ENCODE measurements at regions not wholly inside any gene's neighbourhood (a gene's known extent, or its start where the extent isn't known, plus 50 kb on each side); places are given as distances from the start of the nearest gene placed in this dataset.

- Histone ChIP-seq H3K9me3 (ENCODE audit: control insufficient read depth in 2 of 2, insufficient read depth in 1 of 2, low read depth in 1 of 2, low read length in 1 of 2) (no peaks in the 10 kb centered on the region), H3K36me3 (ENCODE audit: control insufficient read depth in 3 of 3, insufficient read depth in 2 of 3, low read depth in 1 of 3, low read length in 3 of 3) (no peaks in the 10 kb centered on the region), H3K27ac (ENCODE audit: low read depth in 1 of 3, low read length in 2 of 3) (no peak overlapping the region), H3K27me3 (ENCODE audit: control insufficient read depth in 3 of 3, insufficient read depth in 3 of 3, low read length in 3 of 3) (peaks cover 0 to 4% (median 0%) of the 10 kb centered on the region in 3 donors), H3K4me1 (ENCODE audit: control insufficient read depth in 3 of 3, insufficient read depth in 2 of 3, low read depth in 1 of 3, low read length in 2 of 3) (no peaks in the 10 kb centered on the region), H3K4me3 (ENCODE audit: low read depth in 1 of 3, low read length in 3 of 3) (no peak overlapping the region)
- no peak for DNase-seq
- no peak for FAIRE-seq
- WGBS, 3 donors: 85 to 87% (median 86%) methylated on average over 9 of the region's 9 CpGs
Observed at GRCh38 chr10:78388331-78389050, 354.8 kb downstream of the RPS24 start.

- FAIRE-seq (no peak), DNase-seq (no peak)
- Histone ChIP-seq H3K27ac (ENCODE audit: low read depth in 1 of 3, low read length in 2 of 3) (no peak overlapping the region), H3K27me3 (ENCODE audit: control insufficient read depth in 3 of 3, insufficient read depth in 3 of 3, low read length in 3 of 3) (peaks cover 0 to 4% (median 0%) of the 10 kb centered on the region in 3 donors), H3K36me3 (ENCODE audit: control insufficient read depth in 3 of 3, insufficient read depth in 2 of 3, low read depth in 1 of 3, low read length in 3 of 3) (no peaks in the 10 kb centered on the region), H3K4me3 (ENCODE audit: low read depth in 1 of 3, low read length in 3 of 3) (no peak overlapping the region), H3K4me1 (ENCODE audit: control insufficient read depth in 3 of 3, insufficient read depth in 2 of 3, low read depth in 1 of 3, low read length in 2 of 3) (no peaks in the 10 kb centered on the region), H3K9me3 (ENCODE audit: control insufficient read depth in 2 of 2, insufficient read depth in 1 of 2, low read depth in 1 of 2, low read length in 1 of 2) (no peaks in the 10 kb centered on the region)
- 88 to 91% (median 90%) methylated on average over 3 of the region's 3 CpGs for WGBS, 3 donors
Observed at GRCh38 chr10:78389419-78389818, 355.8 kb downstream of the RPS24 start.

- no peak for DNase-seq
- Histone ChIP-seq H3K9me3 (ENCODE audit: control insufficient read depth in 2 of 2, insufficient read depth in 1 of 2, low read depth in 1 of 2, low read length in 1 of 2) (no peaks in the 10 kb centered on the region), H3K27me3 (ENCODE audit: control insufficient read depth in 3 of 3, insufficient read depth in 3 of 3, low read length in 3 of 3) (peaks cover 0 to 4% (median 0%) of the 10 kb centered on the region in 3 donors), H3K4me3 (ENCODE audit: low read depth in 1 of 3, low read length in 3 of 3) (no peak overlapping the region), H3K4me1 (ENCODE audit: control insufficient read depth in 3 of 3, insufficient read depth in 2 of 3, low read depth in 1 of 3, low read length in 2 of 3) (no peaks in the 10 kb centered on the region), H3K27ac (ENCODE audit: low read depth in 1 of 3, low read length in 2 of 3) (no peak overlapping the region), H3K36me3 (ENCODE audit: control insufficient read depth in 3 of 3, insufficient read depth in 2 of 3, low read depth in 1 of 3, low read length in 3 of 3) (no peaks in the 10 kb centered on the region)
- no peak for FAIRE-seq
- 76 to 85% (median 82%) methylated on average over 6 of the region's 6 CpGs for WGBS, 3 donors
Observed at GRCh38 chr10:78390051-78390450, 356.4 kb downstream of the RPS24 start.

- Histone ChIP-seq H3K9me3 (ENCODE audit: control insufficient read depth in 2 of 2, insufficient read depth in 1 of 2, low read depth in 1 of 2, low read length in 1 of 2) (no peaks in the 10 kb centered on the region), H3K4me3 (ENCODE audit: low read depth in 1 of 3, low read length in 3 of 3) (no peak overlapping the region), H3K36me3 (ENCODE audit: control insufficient read depth in 3 of 3, insufficient read depth in 2 of 3, low read depth in 1 of 3, low read length in 3 of 3) (no peaks in the 10 kb centered on the region), H3K4me1 (ENCODE audit: control insufficient read depth in 3 of 3, insufficient read depth in 2 of 3, low read depth in 1 of 3, low read length in 2 of 3) (no peaks in the 10 kb centered on the region), H3K27me3 (ENCODE audit: control insufficient read depth in 3 of 3, insufficient read depth in 3 of 3, low read length in 3 of 3) (peaks cover 0 to 4% (median 0%) of the 10 kb centered on the region in 3 donors), H3K27ac (ENCODE audit: low read depth in 1 of 3, low read length in 2 of 3) (no peak overlapping the region)
- no peak for FAIRE-seq
- WGBS, 3 donors: 85 to 88% (median 87%) methylated on average over 5 of the region's 5 CpGs
- no peak for DNase-seq
Observed at GRCh38 chr10:78390817-78391216, 357.2 kb downstream of the RPS24 start.

GRCh38 chr10:78391585-78391984 is 357.9 kb downstream of the RPS24 start:
- Histone ChIP-seq H3K36me3 (ENCODE audit: control insufficient read depth in 3 of 3, insufficient read depth in 2 of 3, low read depth in 1 of 3, low read length in 3 of 3) (no peaks in the 10 kb centered on the region), H3K4me1 (ENCODE audit: control insufficient read depth in 3 of 3, insufficient read depth in 2 of 3, low read depth in 1 of 3, low read length in 2 of 3) (no peaks in the 10 kb centered on the region), H3K9me3 (ENCODE audit: control insufficient read depth in 2 of 2, insufficient read depth in 1 of 2, low read depth in 1 of 2, low read length in 1 of 2) (no peaks in the 10 kb centered on the region), H3K27ac (ENCODE audit: low read depth in 1 of 3, low read length in 2 of 3) (no peak overlapping the region), H3K4me3 (ENCODE audit: low read depth in 1 of 3, low read length in 3 of 3) (no peak overlapping the region), H3K27me3 (ENCODE audit: control insufficient read depth in 3 of 3, insufficient read depth in 3 of 3, low read length in 3 of 3) (peaks cover 0 to 4% (median 0%) of the 10 kb centered on the region in 3 donors)
- DNase-seq (no peak), FAIRE-seq (no peak)
- 84 to 87% (median 86%) methylated on average over 7 of the region's 7 CpGs for WGBS, 3 donors

GRCh38 chr10:78392197-78392596 is 358.5 kb downstream of the RPS24 start:
- Histone ChIP-seq H3K36me3 (ENCODE audit: control insufficient read depth in 3 of 3, insufficient read depth in 2 of 3, low read depth in 1 of 3, low read length in 3 of 3) (no peaks in the 10 kb centered on the region), H3K27me3 (ENCODE audit: control insufficient read depth in 3 of 3, insufficient read depth in 3 of 3, low read length in 3 of 3) (peaks cover 0 to 4% (median 0%) of the 10 kb centered on the region in 3 donors), H3K4me3 (ENCODE audit: low read depth in 1 of 3, low read length in 3 of 3) (no peak overlapping the region), H3K27ac (ENCODE audit: low read depth in 1 of 3, low read length in 2 of 3) (no peak overlapping the region), H3K9me3 (ENCODE audit: control insufficient read depth in 2 of 2, insufficient read depth in 1 of 2, low read depth in 1 of 2, low read length in 1 of 2) (no peaks in the 10 kb centered on the region), H3K4me1 (ENCODE audit: control insufficient read depth in 3 of 3, insufficient read depth in 2 of 3, low read depth in 1 of 3, low read length in 2 of 3) (no peaks in the 10 kb centered on the region)
- FAIRE-seq (no peak), DNase-seq (no peak)
- WGBS, 3 donors: 81 to 92% (median 88%) methylated on average over 2 of the region's 2 CpGs

- H3K36me3 ChIP-seq (ENCODE audit: control insufficient read depth in 3 of 3, insufficient read depth in 2 of 3, low read depth in 1 of 3, low read length in 3 of 3): no peaks in the 10 kb centered on the region
- FAIRE-seq (no peak), DNase-seq (no peak)
- H3K4me3 ChIP-seq (ENCODE audit: low read depth in 1 of 3, low read length in 3 of 3): no peak overlapping the region
- no peaks in the 10 kb centered on the region for H3K4me1 ChIP-seq (ENCODE audit: control insufficient read depth in 3 of 3, insufficient read depth in 2 of 3, low read depth in 1 of 3, low read length in 2 of 3)
- peaks cover 0 to 3% (median 0%) of the 10 kb centered on the region in 3 donors for H3K27me3 ChIP-seq (ENCODE audit: control insufficient read depth in 3 of 3, insufficient read depth in 3 of 3, low read length in 3 of 3)
- no peak overlapping the region for H3K27ac ChIP-seq (ENCODE audit: low read depth in 1 of 3, low read length in 2 of 3)
- H3K9me3 ChIP-seq (ENCODE audit: control insufficient read depth in 2 of 2, insufficient read depth in 1 of 2, low read depth in 1 of 2, low read length in 1 of 2): no peaks in the 10 kb centered on the region
Observed at GRCh38 chr10:78393094-78393493, 359.4 kb downstream of the RPS24 start.

GRCh38 chr10:78394047-78394446 is 360.4 kb downstream of the RPS24 start:
- 79 to 92% (median 86%) methylated on average over 4 of the region's 4 CpGs for WGBS, 3 donors
- DNase-seq (no peak), FAIRE-seq (no peak)
- Histone ChIP-seq H3K4me1 (ENCODE audit: control insufficient read depth in 3 of 3, insufficient read depth in 2 of 3, low read depth in 1 of 3, low read length in 2 of 3) (no peaks in the 10 kb centered on the region), H3K27me3 (ENCODE audit: control insufficient read depth in 3 of 3, insufficient read depth in 3 of 3, low read length in 3 of 3) (no peaks in the 10 kb centered on the region), H3K4me3 (ENCODE audit: low read depth in 1 of 3, low read length in 3 of 3) (no peak overlapping the region), H3K36me3 (ENCODE audit: control insufficient read depth in 3 of 3, insufficient read depth in 2 of 3, low read depth in 1 of 3, low read length in 3 of 3) (no peaks in the 10 kb centered on the region), H3K9me3 (ENCODE audit: control insufficient read depth in 2 of 2, insufficient read depth in 1 of 2, low read depth in 1 of 2, low read length in 1 of 2) (no peaks in the 10 kb centered on the region), H3K27ac (ENCODE audit: low read depth in 1 of 3, low read length in 2 of 3) (no peak overlapping the region)

GRCh38 chr10:78395162-78395561 is 361.5 kb downstream of the RPS24 start:
- no peaks in the 10 kb centered on the region for H3K4me1 ChIP-seq (ENCODE audit: control insufficient read depth in 3 of 3, insufficient read depth in 2 of 3, low read depth in 1 of 3, low read length in 2 of 3)
- 87 to 92% (median 88%) methylated on average over 4 of the region's 4 CpGs for WGBS, 3 donors
- no peaks in the 10 kb centered on the region for H3K27me3 ChIP-seq (ENCODE audit: control insufficient read depth in 3 of 3, insufficient read depth in 3 of 3, low read length in 3 of 3)
- H3K27ac ChIP-seq (ENCODE audit: low read depth in 1 of 3, low read length in 2 of 3): no peak overlapping the region
- no peak for FAIRE-seq
- no peaks in the 10 kb centered on the region for H3K36me3 ChIP-seq (ENCODE audit: control insufficient read depth in 3 of 3, insufficient read depth in 2 of 3, low read depth in 1 of 3, low read length in 3 of 3)
- H3K4me3 ChIP-seq (ENCODE audit: low read depth in 1 of 3, low read length in 3 of 3): no peak overlapping the region
- DNase-seq: no peak
- no peaks in the 10 kb centered on the region for H3K9me3 ChIP-seq (ENCODE audit: control insufficient read depth in 2 of 2, insufficient read depth in 1 of 2, low read depth in 1 of 2, low read length in 1 of 2)
